ENCODE measurements at regions not wholly inside any gene's neighbourhood (a gene's known extent, or its start where the extent isn't known, plus 50 kb on each side); places are given as distances from the start of the nearest gene placed in this dataset.

GRCh38 chr4:12562476-12563140 lies 921.5 kb downstream of the RAB28 start:
- Histone ChIP-seq H3K27ac (no peak overlapping the region), H3K27me3 (no peaks in the 10 kb centered on the region), H3K4me1 (no peaks in the 10 kb centered on the region), H3K9me3 (no peaks in the 10 kb centered on the region), H3K36me3 (no peaks in the 10 kb centered on the region), H3K4me3 (no peak overlapping the region)
- no peak for DNase-seq (ENCODE audit: low spot score in 2 of 2)
- TF ChIP-seq CTCF (IDR thresholded peaks at IDR 0.05) (no peak), POLR2A (IDR thresholded peaks at IDR 0.05) (no peak), POLR2AphosphoS5 (IDR thresholded peaks at IDR 0.05) (no peak)
- intact Hi-C loops (cut with DNase I; ENCODE audit: low total_unique reads) = no loop called here

GRCh38 chr4:12562021-12562420 lies 922.1 kb downstream of the RAB28 start:
- H3K27me3 ChIP-seq = no peaks in the 10 kb centered on the region
- TF ChIP-seq POLR2AphosphoS5 (IDR thresholded peaks at IDR 0.05) = no peak
- no peak for TF ChIP-seq POLR2A (IDR thresholded peaks at IDR 0.05)
- no peak for TF ChIP-seq CTCF (IDR thresholded peaks at IDR 0.05)
- H3K4me1 ChIP-seq = no peaks in the 10 kb centered on the region
- intact Hi-C loops (cut with DNase I; ENCODE audit: low total_unique reads) = no loop called here
- H3K9me3 ChIP-seq = no peaks in the 10 kb centered on the region
- H3K4me3 ChIP-seq = no peak overlapping the region
- no peak for DNase-seq (ENCODE audit: low spot score in 2 of 2)
- H3K36me3 ChIP-seq = no peaks in the 10 kb centered on the region
- H3K27ac ChIP-seq = no peak overlapping the region

- Histone ChIP-seq H3K27me3 (no peaks in the 10 kb centered on the region), H3K4me3 (no peak overlapping the region), H3K27ac (no peak overlapping the region), H3K4me1 (no peaks in the 10 kb centered on the region), H3K36me3 (no peaks in the 10 kb centered on the region), H3K9me3 (peaks cover 0 to 7% of the 10 kb centered on the region in 2 donors)
- DNase-seq (ENCODE audit: low spot score in 2 of 2) = no peak
- intact Hi-C loops (cut with DNase I; ENCODE audit: low total_unique reads) = loop anchor here (5.0 kb wide), 1 partner anchor 953 kb away; no protein-coding TSS in a partner anchor
- no peak for TF ChIP-seq CTCF (IDR thresholded peaks at IDR 0.05)
- no peak for TF ChIP-seq POLR2A (IDR thresholded peaks at IDR 0.05)
- TF ChIP-seq POLR2AphosphoS5 (IDR thresholded peaks at IDR 0.05) = no peak
Measured at GRCh38 chr4:12555011-12555410, 929.1 kb downstream of the RAB28 start.

GRCh38 chr4:12548678-12549077 lies 935.5 kb downstream of the RAB28 start:
- intact Hi-C loops (cut with DNase I; ENCODE audit: low total_unique reads) = no loop called here
- Histone ChIP-seq H3K27ac (no peak overlapping the region), H3K27me3 (no peaks in the 10 kb centered on the region), H3K4me3 (no peak overlapping the region), H3K36me3 (no peaks in the 10 kb centered on the region), H3K4me1 (no peaks in the 10 kb centered on the region), H3K9me3 (peaks cover 0 to 7% of the 10 kb centered on the region in 2 donors)
- no peak for DNase-seq (ENCODE audit: low spot score in 2 of 2)
- TF ChIP-seq CTCF (IDR thresholded peaks at IDR 0.05) (no peak), POLR2A (IDR thresholded peaks at IDR 0.05) (no peak), POLR2AphosphoS5 (IDR thresholded peaks at IDR 0.05) (no peak)

GRCh38 chr4:12545812-12546211 lies 938.3 kb downstream of the RAB28 start:
- intact Hi-C loops (cut with DNase I; ENCODE audit: low total_unique reads) = no loop called here
- H3K27me3 ChIP-seq = no peaks in the 10 kb centered on the region
- peaks cover 0 to 7% of the 10 kb centered on the region in 2 donors for H3K9me3 ChIP-seq
- H3K36me3 ChIP-seq = no peaks in the 10 kb centered on the region
- DNase-seq (ENCODE audit: low spot score in 2 of 2) = no peak
- H3K27ac ChIP-seq = no peak overlapping the region
- no peaks in the 10 kb centered on the region for H3K4me1 ChIP-seq
- TF ChIP-seq CTCF (IDR thresholded peaks at IDR 0.05) (no peak), POLR2AphosphoS5 (IDR thresholded peaks at IDR 0.05) (no peak), POLR2A (IDR thresholded peaks at IDR 0.05) (no peak)
- H3K4me3 ChIP-seq = no peak overlapping the region
